Endodermal cell (in vitro differentiated cells): ENCODE measurements at regions not wholly inside any gene's neighbourhood (a gene's known extent, or its start where the extent isn't known, plus 50 kb on each side); places are given as distances from the start of the nearest gene placed in this dataset.

Source experiments
- DNase-seq: peaks from one replicate; pipeline ENCODE4 v3.0.0-alpha.2; 2017
- H3K27ac ChIP-seq: 2 replicates; pipeline ENCODE4 v1.5.1; 2013; ENCODE audit warnings: mild to moderate bottlenecking, low read depth, low read length, moderate library complexity
- H3K27me3 ChIP-seq: 2 replicates; pipeline ENCODE4 v1.6.1; 2013; ENCODE audit warnings: mild to moderate bottlenecking, low read length, moderate library complexity; ENCODE audit not compliant: insufficient read depth, control insufficient read depth, poor library complexity, severe bottlenecking
- H3K36me3 ChIP-seq: 2 replicates; pipeline ENCODE4 v1.7.0; 2013; ENCODE audit warnings: mild to moderate bottlenecking, low read length, moderate library complexity; ENCODE audit not compliant: control insufficient read depth, insufficient read depth
- H3K4me1 ChIP-seq: one replicate; pipeline ENCODE4 v1.7.0; 2013; ENCODE audit warnings: low read length; ENCODE audit not compliant: control insufficient read depth, insufficient read depth
- H3K4me3 ChIP-seq: 2 replicates; pipeline ENCODE4 v1.5.1; 2013; ENCODE audit warnings: mild to moderate bottlenecking, low read length, moderate library complexity
- H3K9ac ChIP-seq: 2 replicates; pipeline ENCODE4 v1.6.1; 2013; ENCODE audit warnings: mild to moderate bottlenecking, low read length, moderate library complexity; ENCODE audit not compliant: poor library complexity, severe bottlenecking; ENCODE audit errors: extremely low read depth
- H3K9me3 ChIP-seq: 2 replicates; pipeline ENCODE4 v1.6.1; 2013; ENCODE audit warnings: mild to moderate bottlenecking, low read length, moderate library complexity; ENCODE audit not compliant: control insufficient read depth
- H3K27ac Mint-ChIP-seq: 2 replicates; pipeline ENCODE4 v1.8.0; 2020; ENCODE audit warnings: mixed read lengths
- H3K27me3 Mint-ChIP-seq: 2 replicates; pipeline ENCODE4 v1.8.0; 2021; ENCODE audit warnings: mild to moderate bottlenecking, mixed read lengths; ENCODE audit not compliant: insufficient read depth
- H3K36me3 Mint-ChIP-seq: 2 replicates; pipeline ENCODE4 v1.8.0; 2020; ENCODE audit warnings: low read depth, mixed read lengths
- H3K4me1 Mint-ChIP-seq: 2 replicates; pipeline ENCODE4 v1.8.0; 2020; ENCODE audit warnings: mixed read lengths
- H3K4me3 Mint-ChIP-seq: 2 replicates; pipeline ENCODE4 v1.8.0; 2020; ENCODE audit warnings: mild to moderate bottlenecking, moderate library complexity, mixed read lengths
- H3K9me3 Mint-ChIP-seq: 2 replicates; pipeline ENCODE4 v1.8.0; 2020; ENCODE audit warnings: mild to moderate bottlenecking, mixed read lengths
- WGBS, 2 experiments: methylation state at CpG; one replicate each; pipeline versions ENCODE4 v1.1.5 to v1.1.7; 2013; ENCODE audit warnings: missing lambda C conversion rate in 2 of 2, mixed read lengths in 1 of 2; ENCODE audit not compliant: insufficient coverage in 1 of 2, insufficient read length in 1 of 2; 5-methylcytosine and 5-hydroxymethylcytosine counted together
- TF ChIP-seq, protein P1 (sequence below): fragments of 200-600 bp; sonication (generic); conservative IDR thresholded peaks from 2 replicates; pipeline ENCODE4 v1.5.0; 2021; ENCODE audit warnings: antibody characterized with exemption, mild to moderate bottlenecking

- H3K4me3 Mint-ChIP-seq, result no peak overlapping the region
- no peaks in the 10 kb centered on the region for H3K4me1 ChIP-seq
- H3K27me3 ChIP-seq, result no peaks in the 10 kb centered on the region
- H3K4me1 Mint-ChIP-seq, result no peaks in the 10 kb centered on the region
- no peak overlapping the region for H3K4me3 ChIP-seq
- no peaks in the 10 kb centered on the region for H3K9me3 ChIP-seq
- H3K36me3 Mint-ChIP-seq, result no peaks in the 10 kb centered on the region
- TF ChIP-seq, protein P1, sequence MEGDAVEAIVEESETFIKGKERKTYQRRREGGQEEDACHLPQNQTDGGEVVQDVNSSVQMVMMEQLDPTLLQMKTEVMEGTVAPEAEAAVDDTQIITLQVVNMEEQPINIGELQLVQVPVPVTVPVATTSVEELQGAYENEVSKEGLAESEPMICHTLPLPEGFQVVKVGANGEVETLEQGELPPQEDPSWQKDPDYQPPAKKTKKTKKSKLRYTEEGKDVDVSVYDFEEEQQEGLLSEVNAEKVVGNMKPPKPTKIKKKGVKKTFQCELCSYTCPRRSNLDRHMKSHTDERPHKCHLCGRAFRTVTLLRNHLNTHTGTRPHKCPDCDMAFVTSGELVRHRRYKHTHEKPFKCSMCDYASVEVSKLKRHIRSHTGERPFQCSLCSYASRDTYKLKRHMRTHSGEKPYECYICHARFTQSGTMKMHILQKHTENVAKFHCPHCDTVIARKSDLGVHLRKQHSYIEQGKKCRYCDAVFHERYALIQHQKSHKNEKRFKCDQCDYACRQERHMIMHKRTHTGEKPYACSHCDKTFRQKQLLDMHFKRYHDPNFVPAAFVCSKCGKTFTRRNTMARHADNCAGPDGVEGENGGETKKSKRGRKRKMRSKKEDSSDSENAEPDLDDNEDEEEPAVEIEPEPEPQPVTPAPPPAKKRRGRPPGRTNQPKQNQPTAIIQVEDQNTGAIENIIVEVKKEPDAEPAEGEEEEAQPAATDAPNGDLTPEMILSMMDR, result no peak
- no peak for DNase-seq
- no peaks in the 10 kb centered on the region for H3K36me3 ChIP-seq
- no peaks in the 10 kb centered on the region for H3K9me3 Mint-ChIP-seq
- no peaks in the 10 kb centered on the region for H3K27me3 Mint-ChIP-seq
- no peak overlapping the region for H3K27ac ChIP-seq
- 91 to 96% methylated on average over 4 of the region's 4 CpGs for WGBS, 2 experiments
- H3K27ac Mint-ChIP-seq, result no peak overlapping the region
- H3K9ac ChIP-seq, result no peak overlapping the region
Observed at GRCh38 chr10:28186461-28186860, 116.4 kb downstream of the MPP7 start.

- no peak overlapping the region for H3K27ac ChIP-seq
Observed at GRCh38 chr10:28184810-28185209, 118.1 kb downstream of the MPP7 start.

GRCh38 chr10:28181478-28182096 is 121.3 kb downstream of the MPP7 start:
- no peak overlapping the region for H3K27ac Mint-ChIP-seq
- H3K4me1 Mint-ChIP-seq, result peaks cover 2% of the 10 kb centered on the region
- H3K27ac ChIP-seq, result no peak overlapping the region
- WGBS, 2 experiments, result 67 to 84% methylated on average over 1 to 7 of the region's 7 CpGs
- H3K9me3 Mint-ChIP-seq, result no peaks in the 10 kb centered on the region
- no peak overlapping the region for H3K4me3 Mint-ChIP-seq
- H3K4me1 ChIP-seq, result no peaks in the 10 kb centered on the region
- no peaks in the 10 kb centered on the region for H3K36me3 ChIP-seq
- no peak for DNase-seq
- no peaks in the 10 kb centered on the region for H3K9me3 ChIP-seq
- H3K4me3 ChIP-seq, result no peak overlapping the region
- TF ChIP-seq, protein P1, result no peak
- no peak overlapping the region for H3K9ac ChIP-seq
- no peaks in the 10 kb centered on the region for H3K36me3 Mint-ChIP-seq
- peaks cover 6% of the 10 kb centered on the region for H3K27me3 ChIP-seq
- H3K27me3 Mint-ChIP-seq, result no peaks in the 10 kb centered on the region

More at GRCh38 chr10:28184810-28185209, 118.1 kb downstream of the MPP7 start:
- DNase-seq, result no peak
- Mint-ChIP-seq H3K4me3 (no peak overlapping the region), H3K9me3 (no peaks in the 10 kb centered on the region), H3K4me1 (no peaks in the 10 kb centered on the region), H3K27ac (no peak overlapping the region), H3K27me3 (no peaks in the 10 kb centered on the region), H3K36me3 (no peaks in the 10 kb centered on the region)
- no CpG with 5 or more reads among the region's 1 CpG for WGBS, 2 experiments
- Histone ChIP-seq H3K27me3 (no peaks in the 10 kb centered on the region), H3K9ac (no peak overlapping the region), H3K4me1 (no peaks in the 10 kb centered on the region), H3K9me3 (no peaks in the 10 kb centered on the region), H3K36me3 (no peaks in the 10 kb centered on the region), H3K4me3 (no peak overlapping the region)
- TF ChIP-seq, protein P1, result no peak
